ENCODE measurements at regions not wholly inside any gene's neighbourhood (a gene's known extent, or its start where the extent isn't known, plus 50 kb on each side); places are given as distances from the start of the nearest gene placed in this dataset.

GRCh38 chr4:64125354-64125753, 283.9 kb downstream of the TECRL start:
- WGBS, 2 donors (ENCODE audit: low coverage in 1 of 2): 30 to 40% methylated on average over 1 of the region's 1 CpG
- Histone ChIP-seq H3K27me3 (no peaks in the 10 kb centered on the region), H3K4me3 (no peak overlapping the region), H3K36me3 (no peaks in the 10 kb centered on the region), H3K9me3 (no peaks in the 10 kb centered on the region), H3K27ac (no peak overlapping the region), H3K4me1 (no peaks in the 10 kb centered on the region)
- DNase-seq: no peak
- TF ChIP-seq POLR2A (IDR thresholded peaks at IDR 0.05) (no peak), POLR2AphosphoS5 (IDR thresholded peaks at IDR 0.05) (no peak), EP300 (IDR thresholded peaks at IDR 0.05; ENCODE audit: low read depth) (no peak), CTCF (IDR thresholded peaks at IDR 0.05) (no peak)
- intact Hi-C loops (cut with DNase I; ENCODE audit: low total_unique reads): no loop called here
- in situ Hi-C loops (cut with MboI; ENCODE audit: low pct_ligation_motif_present in 1 of 4, low pct_unique_long_range_greater_than_20kb in 1 of 4, low sequenced_read_pairs in 3 of 4): no loop called here

- in situ Hi-C loops (cut with MboI; ENCODE audit: low pct_ligation_motif_present in 1 of 4, low pct_unique_long_range_greater_than_20kb in 1 of 4, low sequenced_read_pairs in 3 of 4) (no loop called here), intact Hi-C loops (cut with DNase I; ENCODE audit: low total_unique reads) (no loop called here)
- H3K4me1 ChIP-seq: no peaks in the 10 kb centered on the region
- 90 to 93% methylated on average over 2 to 4 of the region's 4 CpGs for WGBS, 2 donors (ENCODE audit: low coverage in 1 of 2)
- no peaks in the 10 kb centered on the region for H3K27me3 ChIP-seq
- no peak overlapping the region for H3K27ac ChIP-seq
- H3K4me3 ChIP-seq: no peak overlapping the region
- no peaks in the 10 kb centered on the region for H3K36me3 ChIP-seq
- no peak for TF ChIP-seq EP300 (IDR thresholded peaks at IDR 0.05; ENCODE audit: low read depth)
- TF ChIP-seq POLR2AphosphoS5 (IDR thresholded peaks at IDR 0.05): no peak
- no peak for TF ChIP-seq POLR2A (IDR thresholded peaks at IDR 0.05)
- TF ChIP-seq CTCF (IDR thresholded peaks at IDR 0.05): no peak
- peaks cover 0 to 5% of the 10 kb centered on the region in 2 donors for H3K9me3 ChIP-seq
- no peak for DNase-seq
Observed at GRCh38 chr4:64121803-64122202, 287.4 kb downstream of the TECRL start.

- in situ Hi-C loops (cut with MboI; ENCODE audit: low pct_ligation_motif_present in 1 of 4, low pct_unique_long_range_greater_than_20kb in 1 of 4, low sequenced_read_pairs in 3 of 4) (no loop called here), intact Hi-C loops (cut with DNase I; ENCODE audit: low total_unique reads) (no loop called here)
- no peaks in the 10 kb centered on the region for H3K27me3 ChIP-seq
- no peaks in the 10 kb centered on the region for H3K4me1 ChIP-seq
- H3K4me3 ChIP-seq: no peak overlapping the region
- WGBS, 2 donors (ENCODE audit: low coverage in 1 of 2): 21 to 50% methylated on average over 1 of the region's 1 CpG
- no peak for DNase-seq
- no peak overlapping the region for H3K27ac ChIP-seq
- H3K36me3 ChIP-seq: no peaks in the 10 kb centered on the region
- no peaks in the 10 kb centered on the region for H3K9me3 ChIP-seq
- no peak for TF ChIP-seq EP300 (IDR thresholded peaks at IDR 0.05; ENCODE audit: low read depth)
- TF ChIP-seq CTCF (IDR thresholded peaks at IDR 0.05): no peak
- no peak for TF ChIP-seq POLR2AphosphoS5 (IDR thresholded peaks at IDR 0.05)
- no peak for TF ChIP-seq POLR2A (IDR thresholded peaks at IDR 0.05)
Observed at GRCh38 chr4:64105903-64106302, 303.3 kb downstream of the TECRL start.

GRCh38 chr4:64095398-64095797, 313.9 kb downstream of the TECRL start:
- intact Hi-C loops (cut with DNase I; ENCODE audit: low total_unique reads) (no loop called here), in situ Hi-C loops (cut with MboI; ENCODE audit: low pct_ligation_motif_present in 1 of 4, low pct_unique_long_range_greater_than_20kb in 1 of 4, low sequenced_read_pairs in 3 of 4) (no loop called here)
- TF ChIP-seq CTCF (IDR thresholded peaks at IDR 0.05) (no peak), POLR2A (IDR thresholded peaks at IDR 0.05) (no peak), POLR2AphosphoS5 (IDR thresholded peaks at IDR 0.05) (no peak), EP300 (IDR thresholded peaks at IDR 0.05; ENCODE audit: low read depth) (no peak)
- H3K4me1 ChIP-seq: no peaks in the 10 kb centered on the region
- no peaks in the 10 kb centered on the region for H3K9me3 ChIP-seq
- no peak overlapping the region for H3K27ac ChIP-seq
- WGBS, 2 donors (ENCODE audit: low coverage in 1 of 2): 43% methylated on average over 1 of the region's 1 CpG; no CpG with 5 or more reads in 1 of the 2 donors
- DNase-seq: no peak
- H3K36me3 ChIP-seq: no peaks in the 10 kb centered on the region
- no peak overlapping the region for H3K4me3 ChIP-seq
- H3K27me3 ChIP-seq: no peaks in the 10 kb centered on the region
